ENCODE measurements at regions not wholly inside any gene's neighbourhood (a gene's known extent, or its start where the extent isn't known, plus 50 kb on each side); places are given as distances from the start of the nearest gene placed in this dataset.

DNA sequence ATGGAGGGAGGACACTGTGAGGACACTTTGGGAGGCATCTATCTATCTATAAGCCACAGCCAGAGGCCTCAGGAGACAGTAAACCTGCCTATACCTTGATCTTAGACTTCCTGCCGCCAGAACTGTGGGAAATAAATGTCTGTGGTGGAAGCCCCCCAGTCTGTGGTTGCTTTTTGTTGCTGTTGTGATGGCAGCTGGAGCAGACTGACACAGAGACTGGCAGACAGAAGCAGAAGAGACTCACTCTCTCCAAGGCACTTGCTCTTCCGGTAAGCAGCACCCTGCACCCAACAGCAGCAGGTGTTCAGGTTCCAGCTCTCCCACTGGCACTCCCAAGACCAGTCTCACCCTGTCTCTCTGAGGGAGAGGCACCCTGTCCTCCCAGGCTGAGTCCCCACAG lies 297.6 kb downstream of the TTLL7 start:
- Histone ChIP-seq H3K56ac (ENCODE audit: extremely low read depth, insufficient read depth, low read length) (no peak overlapping the region), H3K9me3 (ENCODE audit: control insufficient read depth, insufficient read depth, low read length) (no peaks in the 10 kb centered on the region), H2BK5ac (ENCODE audit: low read depth, low read length, poor library complexity, severe bottlenecking) (no peak overlapping the region), H4K8ac (ENCODE audit: low read depth in 2 of 2, low read length in 2 of 2) (no peak overlapping the region), H4K91ac (ENCODE audit: insufficient read depth, low read depth, low read length) (no peak overlapping the region), H3K9me1 (ENCODE audit: insufficient read depth, low read length) (no peaks in the 10 kb centered on the region), H3K4ac (ENCODE audit: low read depth, low read length) (no peak overlapping the region), H2AK5ac (ENCODE audit: low read depth, low read length) (no peak overlapping the region), H3K4me1 (ENCODE audit: control insufficient read depth, insufficient read depth, low read length) (no peaks in the 10 kb centered on the region), H4K20me1 (ENCODE audit: insufficient read depth, low read length) (no peaks in the 10 kb centered on the region), H3K36me3 (ENCODE audit: control insufficient read depth, insufficient read depth, low read length) (no peaks in the 10 kb centered on the region), H3K23ac (ENCODE audit: low read depth, low read length) (no peak overlapping the region), H2BK15ac (ENCODE audit: low read depth, low read length) (no peak overlapping the region), H3K79me1 (ENCODE audit: low read depth in 1 of 2, low read length in 2 of 2) (no peaks in the 10 kb centered on the region), H3K27ac (ENCODE audit: insufficient read depth, low read length) (no peak overlapping the region), H3K9ac (ENCODE audit: low read depth, low read length) (no peak overlapping the region), H3K27me3 (ENCODE audit: control insufficient read depth, insufficient read depth, low read length) (no peaks in the 10 kb centered on the region), H3K14ac (replicated peaks; ENCODE audit: low read depth, low read length) (no peak overlapping the region), H2AK9ac (replicated peaks; ENCODE audit: low read depth, low read length, poor library complexity) (no peak overlapping the region), H3K18ac (ENCODE audit: low read depth, low read length) (no peak overlapping the region), H2BK120ac (ENCODE audit: low read depth, low read length) (no peak overlapping the region), H3K4me3 (ENCODE audit: insufficient read depth, low read depth, low read length) (no peak overlapping the region), H3K4me2 (ENCODE audit: low read depth, low read length) (no peak overlapping the region), H2AFZ (replicated peaks; ENCODE audit: low read length, poor library complexity) (no peak overlapping the region), H2BK20ac (ENCODE audit: low read depth, low read length) (no peak overlapping the region), H4K5ac (ENCODE audit: low read depth, low read length) (no peak overlapping the region)
- ChIA-PET CTCF (no interaction called here), POLR2A (ENCODE audit: unreplicated experiment) (no interaction called here)
- BruUV-seq (replicated peaks): no TSS peak
- in situ Hi-C loops (cut with MboI; ENCODE audit: low sequenced_read_pairs) (no loop called here), intact Hi-C loops (cut with micrococcal nuclease) (no loop called here), dilution Hi-C loops (cut with HindIII; ENCODE audit: low sequenced_read_pairs, unreplicated experiment) (no loop called here)
- ATAC-seq (ENCODE audit: low read depth) (no peak), DNase-seq (no peak)
- WGBS, 2 experiments (ENCODE audit: extremely low coverage in 2 of 2, insufficient read length in 1 of 2): 57% methylated on average over 1 of the region's 2 CpGs; no CpG with 5 or more reads in 1 of the 2 experiments
- no peak for TF ChIP-seq CHD1 (IDR thresholded peaks at IDR 0.05; ENCODE audit: low read depth, low read length)
- no peak for TF ChIP-seq SMC3 (IDR thresholded peaks at IDR 0.05; ENCODE audit: low read depth, low read length)
- no peak for TF ChIP-seq BHLHE40 (IDR thresholded peaks at IDR 0.05; ENCODE audit: low read depth, low read length)
- TF ChIP-seq NFE2L2 (IDR thresholded peaks at IDR 0.05; ENCODE audit: low read depth, low read length): no peak
- TF ChIP-seq RFX5 (IDR thresholded peaks at IDR 0.05; ENCODE audit: low read depth, low read length): no peak
- TF ChIP-seq FOS (IDR thresholded peaks at IDR 0.05; ENCODE audit: low read depth, low read length): no peak
- TF ChIP-seq CTCF (conservative IDR thresholded peaks at IDR 0.05; ENCODE audit: low read depth, low read length): no peak
- TF ChIP-seq MXI1 (IDR thresholded peaks at IDR 0.05; ENCODE audit: borderline replicate concordance, low read depth, low read length): no peak
- TF ChIP-seq CEBPB (IDR thresholded peaks at IDR 0.05; ENCODE audit: low read depth, low read length): no peak
- TF ChIP-seq MAZ (IDR thresholded peaks at IDR 0.05; ENCODE audit: borderline replicate concordance, low read depth, low read length): no peak
- TF ChIP-seq POLR2A (IDR thresholded peaks at IDR 0.05; ENCODE audit: low read depth, low read length): no peak
- TF ChIP-seq USF2 (IDR thresholded peaks at IDR 0.05; ENCODE audit: low read depth, low read length): no peak
- TF ChIP-seq, protein P1, sequence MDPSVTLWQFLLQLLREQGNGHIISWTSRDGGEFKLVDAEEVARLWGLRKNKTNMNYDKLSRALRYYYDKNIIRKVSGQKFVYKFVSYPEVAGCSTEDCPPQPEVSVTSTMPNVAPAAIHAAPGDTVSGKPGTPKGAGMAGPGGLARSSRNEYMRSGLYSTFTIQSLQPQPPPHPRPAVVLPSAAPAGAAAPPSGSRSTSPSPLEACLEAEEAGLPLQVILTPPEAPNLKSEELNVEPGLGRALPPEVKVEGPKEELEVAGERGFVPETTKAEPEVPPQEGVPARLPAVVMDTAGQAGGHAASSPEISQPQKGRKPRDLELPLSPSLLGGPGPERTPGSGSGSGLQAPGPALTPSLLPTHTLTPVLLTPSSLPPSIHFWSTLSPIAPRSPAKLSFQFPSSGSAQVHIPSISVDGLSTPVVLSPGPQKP (IDR thresholded peaks at IDR 0.05; ENCODE audit: borderline replicate concordance, low read depth, low read length): no peak
- TF ChIP-seq RAD21 (IDR thresholded peaks at IDR 0.05; ENCODE audit: low read length): no peak
- TF ChIP-seq MAFK (IDR thresholded peaks at IDR 0.05; ENCODE audit: low read depth, low read length): no peak
